ENCODE measurements at regions not wholly inside any gene's neighbourhood (a gene's known extent, or its start where the extent isn't known, plus 50 kb on each side); places are given as distances from the start of the nearest gene placed in this dataset.

- H3K4me3 ChIP-seq, result no peak overlapping the region
- H3K9me3 ChIP-seq, result no peaks in the 10 kb centered on the region
- H3K27me3 ChIP-seq, result no peaks in the 10 kb centered on the region
- no peaks in the 10 kb centered on the region for H3K4me1 ChIP-seq
- TF ChIP-seq CTCF (IDR thresholded peaks at IDR 0.05) (no peak), POLR2A (IDR thresholded peaks at IDR 0.05) (no peak)
- no peak for DNase-seq
- no peak overlapping the region for H3K27ac ChIP-seq
- H3K36me3 ChIP-seq, result no peaks in the 10 kb centered on the region
These were observed 427.2 kb downstream of the RFPL4B start for GRCh38 chr6:112774319-112774718.

- H3K36me3 ChIP-seq, result no peaks in the 10 kb centered on the region
- no peak for TF ChIP-seq POLR2A (IDR thresholded peaks at IDR 0.05)
- TF ChIP-seq CTCF (IDR thresholded peaks at IDR 0.05), result peak; percentile 25 to 87 (median 80)
- no peaks in the 10 kb centered on the region for H3K27me3 ChIP-seq
- H3K4me3 ChIP-seq, result no peak overlapping the region
- no peak overlapping the region for H3K27ac ChIP-seq
- DNase-seq, result peak; percentile 38 to 81 (median 58)
- H3K9me3 ChIP-seq, result no peaks in the 10 kb centered on the region
- no peaks in the 10 kb centered on the region for H3K4me1 ChIP-seq
These were observed 433.5 kb downstream of the RFPL4B start for GRCh38 chr6:112780498-112781096.

- Histone ChIP-seq H3K4me1 (no peaks in the 10 kb centered on the region), H3K27me3 (no peaks in the 10 kb centered on the region), H3K4me3 (no peak overlapping the region), H3K9me3 (no peaks in the 10 kb centered on the region), H3K27ac (no peak overlapping the region), H3K36me3 (no peaks in the 10 kb centered on the region)
- TF ChIP-seq POLR2A (IDR thresholded peaks at IDR 0.05) (no peak), CTCF (IDR thresholded peaks at IDR 0.05) (no peak)
- DNase-seq, result no peak
These were observed 434.1 kb downstream of the RFPL4B start for GRCh38 chr6:112781241-112781640.

- no peaks in the 10 kb centered on the region for H3K9me3 ChIP-seq
- H3K27me3 ChIP-seq, result no peaks in the 10 kb centered on the region
- H3K4me1 ChIP-seq, result no peaks in the 10 kb centered on the region
- H3K36me3 ChIP-seq, result no peaks in the 10 kb centered on the region
- no peak for DNase-seq
- no peak for TF ChIP-seq CTCF (IDR thresholded peaks at IDR 0.05)
- no peak for TF ChIP-seq POLR2A (IDR thresholded peaks at IDR 0.05)
- no peak overlapping the region for H3K27ac ChIP-seq
- H3K4me3 ChIP-seq, result no peak overlapping the region
These were observed 438.3 kb downstream of the RFPL4B start for GRCh38 chr6:112785408-112785807.

GRCh38 chr6:112786801-112787200, 439.7 kb downstream of the RFPL4B start:
- Histone ChIP-seq H3K4me1 (no peaks in the 10 kb centered on the region), H3K4me3 (no peak overlapping the region), H3K36me3 (no peaks in the 10 kb centered on the region), H3K27ac (no peak overlapping the region), H3K9me3 (no peaks in the 10 kb centered on the region), H3K27me3 (no peaks in the 10 kb centered on the region)
- no peak for DNase-seq
- TF ChIP-seq CTCF (IDR thresholded peaks at IDR 0.05), result no peak

GRCh38 chr6:112787371-112787770, 440.2 kb downstream of the RFPL4B start:
- Histone ChIP-seq H3K4me1 (no peaks in the 10 kb centered on the region), H3K36me3 (no peaks in the 10 kb centered on the region), H3K4me3 (no peak overlapping the region), H3K27ac (no peak overlapping the region), H3K27me3 (no peaks in the 10 kb centered on the region), H3K9me3 (no peaks in the 10 kb centered on the region)
- no peak for DNase-seq
- TF ChIP-seq CTCF (IDR thresholded peaks at IDR 0.05), result no peak
- no peak for TF ChIP-seq POLR2A (IDR thresholded peaks at IDR 0.05)
